GM18502 (cell line): ENCODE measurements at regions not wholly inside any gene's neighbourhood (a gene's known extent, or its start where the extent isn't known, plus 50 kb on each side); places are given as distances from the start of the nearest gene placed in this dataset.
"Not testable (repeated sequence)": the region's sequence is repeated elsewhere in the genome, so short reads cannot be mapped to it uniquely, and the experiment has no call there.

Experiments used
- ATAC-seq: cut with Tn5 transposase; IDR thresholded peaks from one replicate; pipeline ENCODE4 v1.9.1; 2021; ENCODE audit warnings: mild to moderate bottlenecking; ENCODE audit not compliant: unreplicated experiment, poor library complexity

GRCh38 chr7:121504482-121504881 lies 108.4 kb upstream of the FAM3C start:
- no peak for ATAC-seq

GRCh38 chr7:121503730-121504129 lies 107.6 kb upstream of the FAM3C start:
- ATAC-seq = no peak

- no peak for ATAC-seq
These were observed 106.9 kb upstream of the FAM3C start for GRCh38 chr7:121503039-121503438.

DNA sequence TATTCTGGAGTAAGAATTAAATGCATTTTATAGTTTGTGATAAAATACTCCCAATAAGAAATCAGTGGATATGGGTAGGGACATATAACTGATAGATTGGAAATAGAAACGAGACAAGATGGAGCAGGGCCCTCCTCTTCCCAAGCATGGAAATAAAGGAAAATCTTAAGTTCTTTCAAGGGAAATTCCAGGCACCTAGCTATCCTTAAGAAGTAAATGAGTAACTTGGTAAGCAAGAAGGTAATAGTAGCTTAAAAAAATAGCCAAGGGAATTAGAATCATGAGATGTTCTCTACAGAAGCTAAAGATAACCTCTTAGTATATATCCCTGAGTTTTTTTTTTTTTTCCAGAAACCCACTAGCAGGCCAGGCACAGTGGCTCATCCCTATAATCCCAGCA lies 105.5 kb upstream of the FAM3C start:
- no peak for ATAC-seq

GRCh38 chr7:121500360-121501058 lies 104.4 kb upstream of the FAM3C start:
- ATAC-seq = no peak

DNA sequence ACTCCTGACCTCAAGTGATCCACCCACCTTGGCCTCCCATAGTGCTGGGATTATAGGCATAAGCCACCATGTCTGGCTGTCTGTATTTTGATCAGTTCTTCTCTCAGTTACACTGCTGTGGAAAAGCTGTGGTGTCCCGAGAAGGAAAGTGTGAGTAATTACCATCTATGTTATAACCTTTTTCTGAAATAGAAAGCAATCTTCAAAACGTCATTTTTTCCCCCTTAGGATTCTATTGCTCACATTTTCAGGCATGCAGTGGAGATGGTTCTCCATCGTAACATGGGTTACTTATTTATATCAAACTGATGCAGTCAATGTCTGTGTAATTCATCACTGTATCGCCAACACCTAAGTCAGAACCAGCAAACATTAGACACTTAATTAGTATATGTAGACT lies 103.5 kb upstream of the FAM3C start:
- no peak for ATAC-seq

DNA sequence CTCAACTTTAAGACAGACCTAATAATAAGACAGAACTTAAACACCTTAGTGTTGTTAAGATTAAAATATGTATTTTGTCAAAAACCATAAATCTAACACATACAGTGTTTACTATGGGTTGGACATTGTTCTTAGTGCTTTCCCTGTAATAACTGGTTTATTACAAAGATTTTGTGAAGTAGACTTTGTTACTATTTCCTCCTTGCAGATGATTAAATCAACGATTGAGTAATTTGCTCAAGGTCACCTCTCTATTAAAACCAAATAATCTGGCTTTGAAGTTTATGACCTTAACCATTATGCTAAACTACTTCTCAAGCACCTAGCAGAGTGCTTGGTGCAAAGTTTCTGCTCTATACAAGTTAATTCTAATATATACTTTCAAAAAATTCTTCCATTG lies 102.7 kb upstream of the FAM3C start:
- no peak for ATAC-seq

- not testable (repeated sequence) for ATAC-seq
These were observed 101.4 kb upstream of the FAM3C start for GRCh38 chr7:121497545-121497944.

DNA sequence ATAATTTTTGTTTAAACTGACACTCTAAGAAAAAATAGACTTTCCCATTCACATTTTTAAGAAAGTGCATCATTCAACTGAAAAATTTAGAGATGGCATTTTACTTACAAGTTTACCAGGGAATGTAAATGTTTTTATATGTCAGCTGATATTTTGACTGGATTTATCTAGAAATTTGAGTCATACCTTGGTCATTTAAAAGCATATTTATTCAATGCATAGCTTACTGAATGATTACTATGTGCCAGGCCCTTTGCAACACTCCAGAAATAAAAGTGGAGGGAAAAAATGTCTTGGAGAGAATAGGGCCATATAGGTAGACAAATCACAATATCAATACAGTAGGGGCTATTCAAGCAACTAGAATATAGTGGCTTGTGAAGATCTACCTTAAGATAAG lies 98.4 kb upstream of the FAM3C start:
- ATAC-seq = no peak

DNA sequence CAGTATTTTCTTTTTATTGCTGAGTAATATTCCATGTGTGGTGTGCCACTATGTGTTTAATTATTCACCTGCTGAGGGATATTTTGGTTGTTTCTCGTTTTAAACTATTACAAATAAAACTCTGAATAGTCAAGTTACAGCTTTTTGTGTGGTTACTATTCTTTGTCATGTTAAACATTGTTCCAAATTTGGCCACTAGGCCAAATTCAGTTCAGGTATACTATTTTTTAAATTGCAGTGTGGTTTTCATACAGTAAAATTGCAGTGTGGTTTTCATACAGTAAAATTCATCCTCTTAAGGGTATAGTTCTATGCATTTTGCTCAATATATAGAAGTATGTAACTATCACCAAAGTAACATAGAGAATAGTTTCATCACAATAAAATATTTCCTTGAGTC lies 97.4 kb upstream of the FAM3C start:
- ATAC-seq = no peak

GRCh38 chr7:121490309-121490708 lies 94.2 kb upstream of the FAM3C start:
- no peak for ATAC-seq

DNA sequence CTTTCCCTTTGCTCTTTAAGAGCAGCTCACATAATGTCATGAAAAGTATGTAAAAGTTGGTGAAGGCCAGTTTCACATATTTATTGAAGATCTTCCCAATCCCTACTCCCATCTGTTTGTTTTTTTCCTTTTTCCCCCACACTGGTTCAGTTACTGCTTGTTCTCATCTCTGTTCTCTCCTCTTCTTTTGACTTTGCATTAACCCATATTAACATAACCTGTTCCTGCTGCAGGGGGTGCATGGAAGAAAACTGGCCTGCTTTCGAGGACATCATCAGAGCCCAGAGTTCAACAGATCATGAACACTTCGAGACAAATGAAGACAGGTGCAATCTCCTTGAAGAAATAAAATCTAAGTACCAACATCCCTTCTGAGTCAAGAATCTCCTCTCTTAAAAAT lies 93.3 kb upstream of the FAM3C start:
- ATAC-seq = no peak

DNA sequence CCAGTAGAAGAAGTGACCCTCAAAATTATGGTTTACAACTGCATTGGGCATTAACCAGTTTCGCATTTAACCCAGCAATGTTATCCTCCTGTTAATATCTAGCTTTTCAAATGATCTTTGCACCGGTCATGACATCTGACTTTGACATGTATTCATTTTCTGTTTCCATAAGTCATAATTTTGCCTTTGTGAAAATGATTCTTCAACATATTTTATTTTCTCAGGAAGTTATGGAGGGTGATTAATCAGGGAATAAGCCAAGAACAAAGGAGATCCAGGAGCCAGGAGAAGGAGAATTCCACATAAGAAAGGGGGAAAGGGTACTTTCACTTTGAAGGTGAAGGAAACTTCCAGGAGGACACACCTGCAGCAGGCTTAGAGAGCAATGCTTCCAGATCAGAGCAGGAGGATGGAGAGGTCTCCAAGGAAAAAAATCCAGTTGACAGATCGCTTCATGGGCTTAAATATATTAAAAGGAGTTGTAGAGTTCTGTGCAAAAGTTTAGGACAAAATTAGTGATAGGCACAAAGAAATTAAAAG lies 92.1 kb upstream of the FAM3C start:
- no peak for ATAC-seq

DNA sequence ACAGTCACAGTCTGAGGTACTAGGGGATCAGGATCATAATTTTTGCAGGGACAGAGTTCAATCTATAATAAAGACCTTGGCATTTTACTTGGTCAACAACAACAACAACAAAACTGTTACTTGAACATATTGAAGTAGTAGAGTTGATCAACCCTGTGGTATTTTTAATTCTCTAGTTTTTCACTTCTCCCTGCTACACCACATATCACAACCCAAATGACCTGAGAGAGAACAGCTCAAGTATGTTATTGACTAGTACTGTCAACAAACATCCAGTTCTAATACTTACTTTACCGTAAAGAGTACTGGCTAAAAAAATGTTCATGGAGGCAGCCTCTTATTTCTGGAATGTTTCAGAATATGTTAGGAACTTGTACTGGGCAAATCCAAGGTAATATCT lies 90.5 kb upstream of the FAM3C start:
- no peak for ATAC-seq

- ATAC-seq = no peak
These were observed 89.5 kb upstream of the FAM3C start for GRCh38 chr7:121485467-121486243.

DNA sequence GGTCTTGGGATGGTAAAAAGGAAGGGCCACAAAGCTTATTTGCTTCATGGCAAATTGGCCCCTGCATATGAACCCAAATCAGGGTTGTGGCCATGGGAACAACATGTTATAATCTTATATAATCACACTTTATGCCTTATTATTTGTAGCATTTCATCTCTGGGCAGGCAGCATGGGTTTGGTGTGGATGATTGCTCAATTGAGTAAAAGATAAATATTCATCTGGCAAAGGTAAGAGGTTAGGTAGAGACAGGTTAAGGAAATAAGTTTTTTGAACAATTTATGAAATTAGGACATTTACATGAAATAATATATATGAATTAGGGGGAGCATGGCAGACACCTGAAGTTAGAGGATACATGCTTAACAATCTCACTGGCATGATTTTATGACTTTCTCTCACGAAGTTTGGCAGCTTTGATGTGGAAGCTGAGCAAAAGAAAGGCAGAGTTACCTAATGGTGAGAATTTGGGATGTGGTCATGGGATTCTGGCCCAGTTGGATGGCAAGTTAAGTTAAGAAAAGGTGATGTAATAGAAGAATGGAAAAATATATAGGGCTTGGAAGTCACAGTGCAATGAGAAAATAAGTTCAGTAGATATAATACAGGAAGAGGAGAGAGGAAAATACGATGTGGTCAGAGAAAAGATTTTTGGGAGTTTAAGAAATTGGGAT lies 88.1 kb upstream of the FAM3C start:
- no peak for ATAC-seq

GRCh38 chr7:121480566-121481335 lies 84.6 kb upstream of the FAM3C start:
- ATAC-seq = no peak

DNA sequence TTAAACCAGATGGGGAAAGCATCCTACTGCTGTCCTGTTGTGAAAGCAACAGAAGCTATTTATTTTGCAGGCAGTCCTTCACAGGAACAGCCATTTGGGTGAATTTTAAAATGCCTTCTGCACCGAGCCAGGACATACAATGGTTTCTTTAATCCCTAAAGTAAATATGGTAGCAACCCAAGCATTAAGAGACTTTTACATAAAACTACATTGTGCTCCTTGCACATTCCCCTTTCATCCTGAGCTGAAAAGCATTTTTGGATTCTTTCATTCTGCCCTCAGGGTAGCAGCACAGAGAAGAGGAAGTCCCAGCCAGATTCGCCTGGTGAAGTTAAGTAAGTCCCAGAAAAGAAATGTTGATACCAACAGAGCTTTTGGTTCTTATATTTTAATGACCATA lies 84.0 kb upstream of the FAM3C start:
- no peak for ATAC-seq

GRCh38 chr7:121479466-121479865 lies 83.4 kb upstream of the FAM3C start:
- ATAC-seq = no peak

DNA sequence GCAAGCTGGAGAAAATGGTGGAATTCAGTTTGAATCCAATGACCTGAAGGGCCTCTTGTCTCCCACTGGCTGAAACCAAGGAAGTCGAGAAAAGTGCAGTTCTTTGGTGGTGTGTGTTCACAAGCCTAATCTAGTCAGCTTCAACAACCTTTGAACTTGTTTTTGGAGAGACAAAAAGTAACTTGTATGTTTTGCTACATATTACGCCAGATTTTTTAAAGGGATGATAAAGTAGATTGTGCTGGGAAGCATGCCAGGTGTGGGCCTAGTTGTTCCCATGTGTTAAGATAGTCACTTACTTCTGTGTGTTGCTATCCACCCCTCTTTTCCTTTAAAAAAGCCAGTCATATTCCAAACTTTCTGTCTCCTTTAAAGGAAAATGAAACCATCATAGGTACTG lies 79.7 kb upstream of the FAM3C start:
- ATAC-seq = no peak

- no peak for ATAC-seq
These were observed 78.2 kb upstream of the FAM3C start for GRCh38 chr7:121474301-121474673.
